Ishikawa (cell line): ENCODE measurements at regions not wholly inside any gene's neighbourhood (a gene's known extent, or its start where the extent isn't known, plus 50 kb on each side); places are given as distances from the start of the nearest gene placed in this dataset.

Experiments used
- EGR1 ChIP-seq: IDR thresholded peaks from 2 replicates; pipeline ENCODE4 v1.6.1; 2012
- MAX ChIP-seq: IDR thresholded peaks from 2 replicates; pipeline ENCODE4 v1.6.1; 2012
- TAF1 ChIP-seq: IDR thresholded peaks from 2 replicates; pipeline ENCODE4 v1.6.1; 2012; ENCODE audit warnings: low read depth, mild to moderate bottlenecking

GRCh38 chr3:73228000-73228399 is 166.5 kb downstream of the EBLN2 start:
- no peak for TF ChIP-seq TAF1
- no peak for TF ChIP-seq MAX
- no peak for TF ChIP-seq EGR1
